DOHH2 (cell line): ENCODE measurements at regions not wholly inside any gene's neighbourhood (a gene's known extent, or its start where the extent isn't known, plus 50 kb on each side); places are given as distances from the start of the nearest gene placed in this dataset.

Experiments
- EZH2phosphoT487 ChIP-seq: fragments of 200-600 bp; sonication (generic); IDR thresholded peaks from 2 replicates; pipeline ENCODE4 v1.6.1; 2017; ENCODE audit warnings: borderline replicate concordance, mild to moderate bottlenecking, antibody characterized with exemption, low read length, moderate library complexity, mixed read lengths
- TF ChIP-seq, protein P1 (sequence below): fragments of 200-600 bp; sonication (generic); IDR thresholded peaks from one replicate; pipeline ENCODE4 v1.5.1; 2014; ENCODE audit warnings: antibody characterized with exemption, mild to moderate bottlenecking, low read depth, low read length; ENCODE audit not compliant: poor library complexity, severe bottlenecking

DNA sequence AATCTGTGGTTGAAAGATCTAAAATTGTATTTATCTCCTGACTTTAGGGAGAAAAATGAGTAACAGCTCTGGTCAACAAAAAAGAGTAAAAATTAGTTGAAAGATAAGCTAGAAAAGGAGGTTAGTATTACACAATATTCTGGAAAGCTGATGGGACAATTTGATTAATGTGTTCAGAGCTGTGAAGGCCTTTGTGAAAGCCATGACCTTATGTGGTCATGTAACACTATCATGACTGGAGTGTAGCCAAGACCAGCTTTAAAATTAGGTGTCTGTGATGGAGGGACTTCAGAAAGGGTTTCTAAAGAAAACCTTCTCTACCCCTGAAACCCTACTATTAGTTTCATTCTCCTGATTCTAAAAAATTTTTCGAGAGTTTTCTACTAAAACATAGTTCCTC, 127.2 kb downstream of the NFKBIZ start:
- TF ChIP-seq, protein P1, sequence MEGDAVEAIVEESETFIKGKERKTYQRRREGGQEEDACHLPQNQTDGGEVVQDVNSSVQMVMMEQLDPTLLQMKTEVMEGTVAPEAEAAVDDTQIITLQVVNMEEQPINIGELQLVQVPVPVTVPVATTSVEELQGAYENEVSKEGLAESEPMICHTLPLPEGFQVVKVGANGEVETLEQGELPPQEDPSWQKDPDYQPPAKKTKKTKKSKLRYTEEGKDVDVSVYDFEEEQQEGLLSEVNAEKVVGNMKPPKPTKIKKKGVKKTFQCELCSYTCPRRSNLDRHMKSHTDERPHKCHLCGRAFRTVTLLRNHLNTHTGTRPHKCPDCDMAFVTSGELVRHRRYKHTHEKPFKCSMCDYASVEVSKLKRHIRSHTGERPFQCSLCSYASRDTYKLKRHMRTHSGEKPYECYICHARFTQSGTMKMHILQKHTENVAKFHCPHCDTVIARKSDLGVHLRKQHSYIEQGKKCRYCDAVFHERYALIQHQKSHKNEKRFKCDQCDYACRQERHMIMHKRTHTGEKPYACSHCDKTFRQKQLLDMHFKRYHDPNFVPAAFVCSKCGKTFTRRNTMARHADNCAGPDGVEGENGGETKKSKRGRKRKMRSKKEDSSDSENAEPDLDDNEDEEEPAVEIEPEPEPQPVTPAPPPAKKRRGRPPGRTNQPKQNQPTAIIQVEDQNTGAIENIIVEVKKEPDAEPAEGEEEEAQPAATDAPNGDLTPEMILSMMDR = no peak
- TF ChIP-seq EZH2phosphoT487 = no peak
